ENCODE measurements at regions not wholly inside any gene's neighbourhood (a gene's known extent, or its start where the extent isn't known, plus 50 kb on each side); places are given as distances from the start of the nearest gene placed in this dataset.

DNA sequence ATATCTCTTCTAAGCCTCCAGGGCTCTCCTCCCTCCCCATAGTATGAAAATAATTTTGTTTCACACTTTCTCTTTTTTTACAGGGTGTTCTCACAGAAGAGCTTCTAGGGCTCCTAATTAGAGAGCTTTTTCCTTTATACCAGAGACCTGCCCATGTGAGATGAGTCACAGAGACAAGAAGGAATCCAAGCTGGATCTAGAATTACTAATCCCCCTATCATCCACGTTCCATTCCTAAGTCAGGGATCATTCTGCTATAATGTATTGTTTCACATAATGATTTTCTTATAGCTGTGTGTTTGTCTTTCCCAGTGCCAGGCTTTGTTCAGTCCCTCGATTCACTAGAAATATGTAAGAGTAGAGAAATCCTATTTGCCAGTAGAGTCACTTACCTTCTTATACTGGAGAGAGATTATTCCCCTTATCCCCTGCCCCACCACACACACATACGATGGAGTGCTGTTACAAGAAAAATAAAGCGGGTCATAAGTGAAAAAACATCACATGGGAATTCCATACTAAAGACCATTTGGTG lies 778.3 kb upstream of the LRRC4C start:
- TF ChIP-seq EGR1 (IDR thresholded peaks at IDR 0.05) (no peak), EP300 (IDR thresholded peaks at IDR 0.05; ENCODE audit: borderline replicate concordance) (no peak), RAD21 (IDR thresholded peaks at IDR 0.05; ENCODE audit: low read depth) (no peak), CEBPB (IDR thresholded peaks at IDR 0.05) (no peak), TAF1 (IDR thresholded peaks at IDR 0.05; ENCODE audit: low read depth) (no peak), NFIC (IDR thresholded peaks at IDR 0.05) (no peak)
- TF ChIP-seq, protein P1, sequence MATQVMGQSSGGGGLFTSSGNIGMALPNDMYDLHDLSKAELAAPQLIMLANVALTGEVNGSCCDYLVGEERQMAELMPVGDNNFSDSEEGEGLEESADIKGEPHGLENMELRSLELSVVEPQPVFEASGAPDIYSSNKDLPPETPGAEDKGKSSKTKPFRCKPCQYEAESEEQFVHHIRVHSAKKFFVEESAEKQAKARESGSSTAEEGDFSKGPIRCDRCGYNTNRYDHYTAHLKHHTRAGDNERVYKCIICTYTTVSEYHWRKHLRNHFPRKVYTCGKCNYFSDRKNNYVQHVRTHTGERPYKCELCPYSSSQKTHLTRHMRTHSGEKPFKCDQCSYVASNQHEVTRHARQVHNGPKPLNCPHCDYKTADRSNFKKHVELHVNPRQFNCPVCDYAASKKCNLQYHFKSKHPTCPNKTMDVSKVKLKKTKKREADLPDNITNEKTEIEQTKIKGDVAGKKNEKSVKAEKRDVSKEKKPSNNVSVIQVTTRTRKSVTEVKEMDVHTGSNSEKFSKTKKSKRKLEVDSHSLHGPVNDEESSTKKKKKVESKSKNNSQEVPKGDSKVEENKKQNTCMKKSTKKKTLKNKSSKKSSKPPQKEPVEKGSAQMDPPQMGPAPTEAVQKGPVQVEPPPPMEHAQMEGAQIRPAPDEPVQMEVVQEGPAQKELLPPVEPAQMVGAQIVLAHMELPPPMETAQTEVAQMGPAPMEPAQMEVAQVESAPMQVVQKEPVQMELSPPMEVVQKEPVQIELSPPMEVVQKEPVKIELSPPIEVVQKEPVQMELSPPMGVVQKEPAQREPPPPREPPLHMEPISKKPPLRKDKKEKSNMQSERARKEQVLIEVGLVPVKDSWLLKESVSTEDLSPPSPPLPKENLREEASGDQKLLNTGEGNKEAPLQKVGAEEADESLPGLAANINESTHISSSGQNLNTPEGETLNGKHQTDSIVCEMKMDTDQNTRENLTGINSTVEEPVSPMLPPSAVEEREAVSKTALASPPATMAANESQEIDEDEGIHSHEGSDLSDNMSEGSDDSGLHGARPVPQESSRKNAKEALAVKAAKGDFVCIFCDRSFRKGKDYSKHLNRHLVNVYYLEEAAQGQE (IDR thresholded peaks at IDR 0.05; ENCODE audit: low read depth): no peak
- TF ChIP-seq, protein P2, sequence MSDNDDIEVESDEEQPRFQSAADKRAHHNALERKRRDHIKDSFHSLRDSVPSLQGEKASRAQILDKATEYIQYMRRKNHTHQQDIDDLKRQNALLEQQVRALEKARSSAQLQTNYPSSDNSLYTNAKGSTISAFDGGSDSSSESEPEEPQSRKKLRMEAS (IDR thresholded peaks at IDR 0.05): no peak
